Tongue (tissue), 1 donor: ENCODE measurements at regions not wholly inside any gene's neighbourhood (a gene's known extent, or its start where the extent isn't known, plus 50 kb on each side); places are given as distances from the start of the nearest gene placed in this dataset. TPM values are rescaled to one million over a fixed set of nuclear protein-coding genes. Genes with fewer than 3 reads are reported as not detected.

Experiments used
- small RNA-seq: library from RNA; depleted of rRNA; stranded (forward); fragments of <200 nt; gene quantifications from one replicate; pipeline ENCODE3, GENCODE V24; 2014; ENCODE audit warnings: low replicate concordance

Small RNAs in the stretch of these regions (small RNA-seq; reads per million reads assigned to genes)
- not detected for gene RF00012
